Smooth muscle cell (in vitro differentiated cells): ENCODE measurements at regions not wholly inside any gene's neighbourhood (a gene's known extent, or its start where the extent isn't known, plus 50 kb on each side); places are given as distances from the start of the nearest gene placed in this dataset.
"Not testable (repeated sequence)": the region's sequence is repeated elsewhere in the genome, so short reads cannot be mapped to it uniquely, and the experiment has no call there.

Experiments
- DNase-seq: peaks from one replicate; lab custom pipeline; 2025; ENCODE audit not compliant: unreplicated experiment; lab: John Stamatoyannopoulos, UW
- H2AFZ ChIP-seq: fragments of 200-600 bp; sonication (generic); 2 replicates; pipeline ENCODE4 v1.6.0; 2016; ENCODE audit warnings: antibody characterized with exemption, low read depth, mild to moderate bottlenecking
- H3F3A ChIP-seq: fragments of 200-600 bp; sonication (generic); 2 replicates; pipeline ENCODE4 v1.6.0; 2017; ENCODE audit warnings: antibody characterized with exemption, low read depth
- H3K27ac ChIP-seq: fragments of 200-600 bp; sonication (generic); 2 replicates; pipeline ENCODE4 v1.5.1; 2016; ENCODE audit warnings: low read depth, mild to moderate bottlenecking
- H3K27me3 ChIP-seq: fragments of 200-600 bp; sonication (generic); 2 replicates; pipeline ENCODE4 v1.6.1; 2016; ENCODE audit warnings: low read depth, mild to moderate bottlenecking
- H3K36me3 ChIP-seq: fragments of 200-600 bp; sonication (generic); 2 replicates; pipeline ENCODE4 v1.5.1; 2016; ENCODE audit warnings: low read depth
- H3K4me1 ChIP-seq: fragments of 200-600 bp; sonication (generic); 2 replicates; pipeline ENCODE4 v1.5.1; 2016; ENCODE audit warnings: low read depth
- H3K4me2 ChIP-seq: fragments of 200-600 bp; sonication (generic); 2 replicates; pipeline ENCODE4 v1.6.0; 2016; ENCODE audit warnings: mild to moderate bottlenecking
- H3K4me3 ChIP-seq: fragments of 200-600 bp; sonication (generic); 2 replicates; pipeline ENCODE4 v1.5.1; 2016; ENCODE audit warnings: mild to moderate bottlenecking
- H3K79me2 ChIP-seq: fragments of 200-600 bp; sonication (generic); 2 replicates; pipeline ENCODE4 v1.6.0; 2016; ENCODE audit warnings: low read depth, mild to moderate bottlenecking
- H3K9ac ChIP-seq: fragments of 200-600 bp; sonication (generic); 2 replicates; pipeline ENCODE4 v1.6.0; 2016; ENCODE audit warnings: low read depth
- H3K9me3 ChIP-seq: fragments of 200-600 bp; sonication (generic); replicated peaks from 2 replicates; pipeline ENCODE4 v1.5.1; 2016; ENCODE audit warnings: low read depth
- H4K20me1 ChIP-seq: fragments of 200-600 bp; sonication (generic); 2 replicates; pipeline ENCODE4 v1.6.0; 2016; ENCODE audit warnings: low read depth
- WGBS: methylation state at CpG from one replicate; pipeline ENCODE4 v1.1.7; 2016; ENCODE audit warnings: low lambda C conversion rate; 5-methylcytosine and 5-hydroxymethylcytosine counted together
- TF ChIP-seq, protein P1 (sequence below): fragments of 200-600 bp; sonication (generic); IDR thresholded peaks from 2 replicates; pipeline ENCODE4 v1.5.1; 2017; ENCODE audit warnings: borderline replicate concordance, mild to moderate bottlenecking, antibody characterized with exemption; ENCODE audit not compliant: insufficient read depth, poor library complexity, severe bottlenecking

DNA sequence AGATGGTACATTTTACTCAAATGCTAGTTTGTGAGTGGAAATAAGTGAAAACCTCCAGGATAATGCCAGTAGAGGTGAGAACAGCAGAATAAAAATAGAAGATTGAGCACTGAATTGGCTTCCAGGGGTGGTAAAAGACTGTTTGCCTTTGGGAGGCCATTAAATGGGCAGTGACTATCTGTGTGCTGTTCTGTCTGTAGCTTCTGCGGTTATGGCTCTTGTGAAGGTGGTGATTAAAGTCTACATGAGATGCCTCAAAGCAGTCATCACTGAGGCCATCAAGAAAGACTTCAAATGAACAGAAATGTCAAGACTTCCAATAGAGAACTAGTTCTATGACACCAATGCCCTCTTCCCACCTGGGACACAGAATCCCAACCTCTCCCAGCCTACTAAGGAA, 108.8 kb downstream of the EFHB start:
- H3K9ac ChIP-seq: no peak overlapping the region

DNA sequence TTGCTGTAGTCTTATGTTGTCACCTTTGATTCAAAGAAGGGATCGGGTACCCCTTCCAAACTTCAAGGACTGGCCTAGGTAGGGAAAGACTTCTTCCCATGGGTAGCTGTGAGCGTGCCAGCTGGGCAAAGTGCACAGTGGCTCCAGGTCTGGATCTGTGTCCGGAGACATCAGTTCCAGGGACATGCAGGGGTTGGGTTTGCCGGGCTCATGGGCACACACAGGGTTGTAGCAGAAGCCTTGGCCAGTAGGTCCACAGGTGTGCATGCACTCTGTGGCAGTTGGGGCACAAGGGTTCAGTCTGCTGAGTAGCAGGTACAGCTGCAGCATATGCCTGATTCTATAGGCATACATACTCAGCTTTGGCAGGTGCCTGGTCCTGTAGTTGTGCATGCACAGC, 111.2 kb downstream of the EFHB start:
- Histone ChIP-seq H3K27me3 (no peaks in the 10 kb centered on the region), H3K9me3 (no peaks in the 10 kb centered on the region), H3K4me3 (no peak overlapping the region), H3K36me3 (no peaks in the 10 kb centered on the region), H3K27ac (no peak overlapping the region), H3K4me2 (no peak overlapping the region), H3K9ac (no peak overlapping the region), H3F3A (no peaks in the 10 kb centered on the region), H4K20me1 (no peaks in the 10 kb centered on the region), H2AFZ (no peak overlapping the region), H3K4me1 (no peaks in the 10 kb centered on the region), H3K79me2 (no peaks in the 10 kb centered on the region)
- DNase-seq: no peak
- TF ChIP-seq, protein P1, sequence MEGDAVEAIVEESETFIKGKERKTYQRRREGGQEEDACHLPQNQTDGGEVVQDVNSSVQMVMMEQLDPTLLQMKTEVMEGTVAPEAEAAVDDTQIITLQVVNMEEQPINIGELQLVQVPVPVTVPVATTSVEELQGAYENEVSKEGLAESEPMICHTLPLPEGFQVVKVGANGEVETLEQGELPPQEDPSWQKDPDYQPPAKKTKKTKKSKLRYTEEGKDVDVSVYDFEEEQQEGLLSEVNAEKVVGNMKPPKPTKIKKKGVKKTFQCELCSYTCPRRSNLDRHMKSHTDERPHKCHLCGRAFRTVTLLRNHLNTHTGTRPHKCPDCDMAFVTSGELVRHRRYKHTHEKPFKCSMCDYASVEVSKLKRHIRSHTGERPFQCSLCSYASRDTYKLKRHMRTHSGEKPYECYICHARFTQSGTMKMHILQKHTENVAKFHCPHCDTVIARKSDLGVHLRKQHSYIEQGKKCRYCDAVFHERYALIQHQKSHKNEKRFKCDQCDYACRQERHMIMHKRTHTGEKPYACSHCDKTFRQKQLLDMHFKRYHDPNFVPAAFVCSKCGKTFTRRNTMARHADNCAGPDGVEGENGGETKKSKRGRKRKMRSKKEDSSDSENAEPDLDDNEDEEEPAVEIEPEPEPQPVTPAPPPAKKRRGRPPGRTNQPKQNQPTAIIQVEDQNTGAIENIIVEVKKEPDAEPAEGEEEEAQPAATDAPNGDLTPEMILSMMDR: no peak
- 89% methylated on average over 4 of the region's 4 CpGs for WGBS

More for the DNA sequence above, 108.8 kb downstream of the EFHB start:
- H2AFZ ChIP-seq: no peak overlapping the region
- no peaks in the 10 kb centered on the region for H3K9me3 ChIP-seq
- H3F3A ChIP-seq: no peaks in the 10 kb centered on the region
- no peaks in the 10 kb centered on the region for H3K27me3 ChIP-seq
- H3K36me3 ChIP-seq: no peaks in the 10 kb centered on the region
- H3K4me1 ChIP-seq: no peaks in the 10 kb centered on the region
- DNase-seq: no peak
- 96% methylated on average over 1 of the region's 1 CpG for WGBS
- H4K20me1 ChIP-seq: no peaks in the 10 kb centered on the region
- H3K27ac ChIP-seq: no peak overlapping the region
- H3K79me2 ChIP-seq: no peaks in the 10 kb centered on the region
- TF ChIP-seq, protein P1: no peak
- no peak overlapping the region for H3K4me3 ChIP-seq
- H3K4me2 ChIP-seq: no peak overlapping the region

DNA sequence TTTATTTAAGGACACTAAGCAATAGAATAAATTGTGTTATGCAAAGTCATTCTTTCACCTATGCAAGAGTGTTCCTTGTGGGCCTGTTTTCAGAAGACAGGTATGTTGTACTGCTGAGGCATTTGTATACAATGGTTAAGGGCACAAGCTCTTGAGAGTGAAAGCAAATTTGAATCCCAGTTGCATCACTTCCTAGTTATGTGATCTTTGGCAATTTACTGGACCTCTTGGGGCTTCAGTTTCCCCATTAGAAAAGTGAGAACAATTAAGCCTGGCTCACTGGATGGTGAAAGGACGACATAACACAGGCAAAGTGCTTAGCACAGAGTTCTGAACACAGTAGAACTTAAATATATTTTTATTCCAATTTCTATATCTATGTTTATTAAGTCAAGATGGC, 117.4 kb downstream of the EFHB start:
- H3K27ac ChIP-seq: no peak overlapping the region
- WGBS: 85% methylated on average over 1 of the region's 1 CpG
- H2AFZ ChIP-seq: no peak overlapping the region

DNA sequence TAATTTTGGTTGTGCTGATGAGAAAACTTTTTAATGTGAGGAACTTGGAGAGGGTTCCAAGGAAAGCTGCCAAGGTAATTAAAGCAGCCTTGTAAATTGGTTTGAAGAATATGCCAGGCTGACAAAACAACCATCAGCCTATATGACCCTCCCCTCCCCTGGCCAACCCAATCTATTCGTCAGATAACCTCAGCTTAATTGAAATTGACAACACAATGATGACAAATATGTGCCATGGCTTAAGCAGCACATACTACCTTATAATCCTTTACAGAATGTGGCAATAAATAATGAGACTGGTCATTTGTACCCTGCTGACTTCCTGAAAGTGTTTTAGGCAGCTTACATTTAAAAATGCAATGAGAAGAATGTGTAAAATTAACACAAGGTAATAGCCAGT, 118.2 kb downstream of the EFHB start:
- Histone ChIP-seq H3K9me3 (no peaks in the 10 kb centered on the region), H2AFZ (no peak overlapping the region), H3K4me3 (no peak overlapping the region), H3K27ac (no peak overlapping the region), H4K20me1 (no peaks in the 10 kb centered on the region), H3K9ac (no peak overlapping the region), H3F3A (no peaks in the 10 kb centered on the region), H3K4me2 (no peak overlapping the region), H3K27me3 (no peaks in the 10 kb centered on the region), H3K36me3 (no peaks in the 10 kb centered on the region), H3K79me2 (no peaks in the 10 kb centered on the region), H3K4me1 (no peaks in the 10 kb centered on the region)
- TF ChIP-seq, protein P1: no peak
- WGBS: 94% methylated on average over 1 of the region's 1 CpG
- no peak for DNase-seq

More for the DNA sequence above, 117.4 kb downstream of the EFHB start:
- no peaks in the 10 kb centered on the region for H3F3A ChIP-seq
- H4K20me1 ChIP-seq: no peaks in the 10 kb centered on the region
- H3K36me3 ChIP-seq: no peaks in the 10 kb centered on the region
- H3K27me3 ChIP-seq: no peaks in the 10 kb centered on the region
- H3K9me3 ChIP-seq: no peaks in the 10 kb centered on the region
- H3K4me3 ChIP-seq: no peak overlapping the region
- no peaks in the 10 kb centered on the region for H3K4me1 ChIP-seq
- H3K9ac ChIP-seq: no peak overlapping the region
- TF ChIP-seq, protein P1: no peak
- no peaks in the 10 kb centered on the region for H3K79me2 ChIP-seq
- DNase-seq: no peak
- H3K4me2 ChIP-seq: no peak overlapping the region

DNA sequence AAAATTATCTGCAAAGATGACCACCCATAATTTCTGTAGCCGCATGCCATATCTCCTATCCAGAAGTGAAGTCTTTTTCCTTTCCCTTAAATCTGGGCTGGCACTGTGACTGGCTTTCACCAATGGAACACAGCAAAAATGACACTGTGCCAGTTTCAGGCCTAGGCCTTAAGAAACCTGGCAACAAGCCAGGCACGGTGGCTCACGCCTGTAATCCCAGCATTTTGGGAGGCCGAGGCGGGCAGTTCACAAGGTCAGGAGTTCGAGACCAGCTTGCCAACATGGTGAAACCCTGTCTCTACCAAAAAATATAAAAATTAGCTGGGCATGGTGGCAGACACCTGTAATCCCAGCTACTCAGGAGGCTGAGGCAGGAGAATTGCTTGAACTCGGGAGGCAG, 120.3 kb downstream of the EFHB start:
- not testable (repeated sequence) for H3K9ac ChIP-seq, H2AFZ ChIP-seq, H3K4me3 ChIP-seq, H3F3A ChIP-seq, H3K4me2 ChIP-seq, DNase-seq, H3K27me3 ChIP-seq, H3K79me2 ChIP-seq, H4K20me1 ChIP-seq, H3K9me3 ChIP-seq, H3K4me1 ChIP-seq, H3K36me3 ChIP-seq, H3K27ac ChIP-seq
- WGBS: 95% methylated on average over 7 of the region's 7 CpGs
